Endothelial cell of umbilical vein (primary cell): ENCODE measurements at regions not wholly inside any gene's neighbourhood (a gene's known extent, or its start where the extent isn't known, plus 50 kb on each side); places are given as distances from the start of the nearest gene placed in this dataset.

Experiments
- BruUV-seq: library from RNA; stranded (reverse); fragments of 400-500 nt; replicated peaks from 2 replicates; lab custom pipeline; 2021; lab: Mats Ljungman, UMichigan
- CTCF ChIA-PET: fragments of 300-600, 350-600 bp; sonication (Branson Sonifier 250); formaldehyde crosslinking; loops from one replicate; lab custom pipeline; 2021; ENCODE audit warnings: antibody characterized with exemption, inconsistent platforms; lab: Charles Lee
- POLR2A ChIA-PET: fragments of 300-600, 350-600 bp; sonication (Branson Sonifier 250); formaldehyde crosslinking; loops from one replicate; lab custom pipeline; 2021; ENCODE audit warnings: antibody characterized with exemption, inconsistent platforms; lab: Charles Lee
- DNase-seq: peaks from one replicate; pipeline ENCODE4 v3.0.0-alpha.2; 2011; ENCODE audit warnings: low read depth, low spot score
- FAIRE-seq: peaks from 2 replicates; lab custom pipeline; 2011; peaks lifted over from hg19 to GRCh38; lab: Jason Lieb, UNC
- H2AFZ ChIP-seq: 2 replicates; pipeline ENCODE4 v1.6.0; 2012; ENCODE audit warnings: low read depth, low read length, control low read depth, inconsistent platforms
- H3K27ac ChIP-seq: 2 replicates; pipeline ENCODE4 v1.5.1; 2011; ENCODE audit warnings: low read depth, mild to moderate bottlenecking, control low read depth, low read length, moderate library complexity; ENCODE audit not compliant: insufficient read depth
- H3K27me3 ChIP-seq, 2 experiments: 2 replicates each; pipeline versions ENCODE4 v1.6.0 to v1.6.1; 2011; ENCODE audit warnings: low read length in 2 of 2, mixed read lengths in 1 of 2; ENCODE audit not compliant: control insufficient read depth in 2 of 2, insufficient read depth in 2 of 2
- H3K36me3 ChIP-seq, 2 experiments: 2 replicates in 1 of 2; 3 replicates in 1 of 2; pipeline ENCODE4 v1.5.1; 2011; ENCODE audit warnings: low read length in 2 of 2, mild to moderate bottlenecking in 1 of 2, moderate library complexity in 1 of 2; ENCODE audit not compliant: control insufficient read depth in 2 of 2, insufficient read depth in 2 of 2; ENCODE audit errors: extremely low read depth in 1 of 2
- H3K4me1 ChIP-seq: 3 replicates; pipeline ENCODE4 v1.5.1; 2011; ENCODE audit warnings: mild to moderate bottlenecking, low read length; ENCODE audit not compliant: control insufficient read depth, insufficient read depth; ENCODE audit errors: extremely low read depth
- H3K4me2 ChIP-seq: 2 replicates; pipeline ENCODE4 v1.6.1; 2011; ENCODE audit warnings: low read length, control low read depth, mixed read lengths; ENCODE audit not compliant: insufficient read depth
- H3K4me3 ChIP-seq, 3 experiments: fragments of 200-600 bp in 1 of 3; sonication (generic), shearing (Covaris generic) in 1 of 3; replicated peaks in 1 of 3; 2 replicates each; pipeline ENCODE4 v1.5.1; 2011 to 2016; ENCODE audit warnings: control low read depth in 3 of 3, low read length in 3 of 3, mild to moderate bottlenecking in 2 of 3, inconsistent platforms in 1 of 3, low read depth in 1 of 3, moderate library complexity in 1 of 3; ENCODE audit not compliant: insufficient read depth in 1 of 3
- H3K79me2 ChIP-seq: 2 replicates; pipeline ENCODE4 v1.6.0; 2012; ENCODE audit warnings: low read length, inconsistent platforms; ENCODE audit not compliant: control insufficient read depth, insufficient read depth
- H3K9ac ChIP-seq: replicated peaks from 2 replicates; pipeline ENCODE3; 2011; ENCODE audit warnings: low read length, control low read depth; ENCODE audit not compliant: insufficient read depth; ENCODE audit errors: extremely low read depth
- H3K9me1 ChIP-seq: replicated peaks from 3 replicates; pipeline ENCODE4 v1.6.0; 2011; ENCODE audit warnings: mild to moderate bottlenecking, low read length; ENCODE audit not compliant: control insufficient read depth, insufficient read depth; ENCODE audit errors: extremely low read depth
- H3K9me3 ChIP-seq: replicated peaks from 2 replicates; pipeline ENCODE4 v1.5.1; 2012; ENCODE audit warnings: low read length, inconsistent platforms; ENCODE audit not compliant: control insufficient read depth, insufficient read depth
- H4K20me1 ChIP-seq: replicated peaks from 2 replicates; pipeline ENCODE3; 2011; ENCODE audit warnings: mild to moderate bottlenecking, low read length; ENCODE audit not compliant: control insufficient read depth, insufficient read depth; ENCODE audit errors: extremely low read depth
- CTCF ChIP-seq, 2 donors: IDR thresholded peaks; 1 replicate in 1 of 2; 2 replicates in 1 of 2; pipeline ENCODE4 v1.5.1; 2011; ENCODE audit warnings: low read length in 2 of 2, mild to moderate bottlenecking in 2 of 2, moderate library complexity in 2 of 2, control low read depth in 1 of 2, inconsistent platforms in 1 of 2, low read depth in 1 of 2; ENCODE audit not compliant: insufficient read depth in 1 of 2; ENCODE audit errors: extremely low read depth in 1 of 2
- EZH2 ChIP-seq: IDR thresholded peaks from 2 replicates; pipeline ENCODE4 v1.6.1; 2012; ENCODE audit warnings: borderline replicate concordance, low read depth, mild to moderate bottlenecking, moderate library complexity, low read length, inconsistent platforms; ENCODE audit not compliant: severe bottlenecking
- FOS ChIP-seq: IDR thresholded peaks from 2 replicates; pipeline ENCODE4 v1.6.1; 2011; ENCODE audit warnings: mild to moderate bottlenecking, low read length, moderate library complexity, borderline replicate concordance; ENCODE audit not compliant: insufficient read depth
- GATA2 ChIP-seq: IDR thresholded peaks from 2 replicates; pipeline ENCODE4 v1.7.0; 2011; ENCODE audit warnings: low read depth, mild to moderate bottlenecking, moderate library complexity, mixed read lengths, low read length; ENCODE audit not compliant: insufficient read length, insufficient read depth
- JUN ChIP-seq: IDR thresholded peaks from 2 replicates; pipeline ENCODE4 v1.6.1; 2011; ENCODE audit warnings: borderline replicate concordance, low read depth; ENCODE audit not compliant: insufficient read length, insufficient read depth
- MAX ChIP-seq: IDR thresholded peaks from 2 replicates; pipeline ENCODE4 v1.6.1; 2011; ENCODE audit not compliant: insufficient read depth, insufficient read length
- MYC ChIP-seq: IDR thresholded peaks from one replicate; pipeline ENCODE4 v1.6.1; 2011; ENCODE audit warnings: mild to moderate bottlenecking, low read depth, low read length
- POLR2A ChIP-seq: IDR thresholded peaks from 2 replicates; pipeline ENCODE4 v1.6.1; 2012; ENCODE audit warnings: low read depth, mild to moderate bottlenecking, control low read depth, low read length
- POLR2AphosphoS5 ChIP-seq: IDR thresholded peaks from 2 replicates; pipeline ENCODE4 v1.6.1; 2012; ENCODE audit warnings: low read depth, mild to moderate bottlenecking, control low read depth, low read length, moderate library complexity; ENCODE audit not compliant: insufficient read depth
- dilution Hi-C: fragments of 300-500 bp; cut with MboI; formaldehyde crosslinking; loops from one replicate; pipeline ENCODE4 v1.15.0; 2019; ENCODE audit warnings: low sequenced_read_pairs; ENCODE audit not compliant: extremely low pct_ligation_motif_present
- intact Hi-C: fragments of 100-400 bp; cut with micrococcal nuclease; formaldehyde crosslinking; loops from one replicate; pipeline ENCODE4 v1.10.0; 2022

DNA sequence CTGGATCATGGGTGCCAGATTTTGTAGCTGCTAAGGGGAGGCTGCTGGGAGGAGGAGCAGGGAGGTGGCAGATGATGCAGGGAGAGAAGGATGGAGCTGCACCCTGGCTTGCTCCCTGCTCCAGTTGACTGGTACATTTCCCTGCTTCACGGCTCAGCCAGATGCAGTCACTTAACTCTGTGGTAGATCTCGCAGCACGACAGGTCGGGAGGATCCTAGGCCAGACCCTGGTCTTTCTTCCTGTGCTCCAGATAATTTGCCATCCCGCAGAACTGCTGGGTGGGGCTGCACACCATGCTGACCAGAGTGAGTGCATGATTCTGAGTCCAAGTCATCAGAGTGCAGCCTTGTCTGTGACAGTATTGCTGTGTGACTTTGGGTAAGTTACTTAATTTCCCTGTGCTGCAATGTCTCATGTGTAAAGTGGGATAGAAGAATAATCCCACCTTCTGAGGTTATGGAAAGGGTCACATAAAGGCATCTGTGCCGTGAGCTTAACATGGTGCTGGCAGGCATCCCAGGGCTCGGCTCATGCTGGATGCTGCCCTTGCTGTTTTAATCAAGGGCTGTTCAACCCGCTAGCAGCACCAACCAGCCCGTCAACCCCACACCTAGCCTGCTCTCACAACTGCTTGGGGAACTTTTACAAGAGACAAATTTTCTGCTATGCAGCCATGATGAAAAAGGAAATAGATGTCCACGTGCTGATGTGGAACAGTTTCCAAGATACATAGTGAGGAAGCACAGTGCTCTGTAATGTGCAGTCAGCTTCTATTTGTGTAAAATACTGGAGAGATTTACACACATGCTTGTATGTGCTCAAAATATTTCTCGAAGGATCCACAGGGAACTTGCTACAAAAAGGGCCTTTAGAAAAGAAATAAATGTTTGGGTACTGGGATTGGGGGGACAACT, 257.9 kb downstream of the CDH26 start:
- no peak overlapping the region for H3K9ac ChIP-seq
- ChIA-PET POLR2A (no interaction called here), CTCF (no interaction called here)
- H2AFZ ChIP-seq = no peak overlapping the region
- no peaks in the 10 kb centered on the region for H3K27me3 ChIP-seq
- BruUV-seq = no TSS peak
- H3K9me3 ChIP-seq = no peaks in the 10 kb centered on the region
- no peaks in the 10 kb centered on the region for H3K36me3 ChIP-seq
- no peak for FAIRE-seq
- H3K4me3 ChIP-seq = no peak overlapping the region
- intact Hi-C loops = no loop called here
- no peak for DNase-seq
- dilution Hi-C loops = no loop called here
- no peaks in the 10 kb centered on the region for H3K4me1 ChIP-seq
- no peaks in the 10 kb centered on the region for H3K79me2 ChIP-seq
- H4K20me1 ChIP-seq = no peaks in the 10 kb centered on the region
- H3K9me1 ChIP-seq = no peaks in the 10 kb centered on the region
- H3K4me2 ChIP-seq = no peak overlapping the region
- TF ChIP-seq POLR2A (no peak), MYC (no peak), GATA2 (no peak), POLR2AphosphoS5 (no peak), MAX (no peak), JUN (no peak), FOS (no peak), EZH2 (no peak), CTCF (IDR thresholded peaks at IDR 0.05; ENCODE audit: extremely low read depth in 1 of 2, insufficient read depth in 1 of 2, low read depth in 1 of 2, low read length in 2 of 2) (no peak)
- no peak overlapping the region for H3K27ac ChIP-seq
